Chondrocyte (in vitro differentiated cells): ENCODE measurements at regions not wholly inside any gene's neighbourhood (a gene's known extent, or its start where the extent isn't known, plus 50 kb on each side); places are given as distances from the start of the nearest gene placed in this dataset.

Source experiments
- DNase-seq: peaks from one replicate; pipeline ENCODE4 v3.0.0; 2021; ENCODE audit warnings: mixed read lengths, low spot score
- H3K27ac Mint-ChIP-seq: one replicate; pipeline ENCODE4 v1.8.0; 2021; ENCODE audit warnings: mild to moderate bottlenecking, moderate library complexity, mixed read lengths; ENCODE audit not compliant: unreplicated experiment
- H3K27me3 Mint-ChIP-seq: 2 replicates; pipeline ENCODE4 v1.8.0; 2021; ENCODE audit warnings: low read depth, mixed read lengths
- H3K36me3 Mint-ChIP-seq: 2 replicates; pipeline ENCODE4 v1.8.0; 2021; ENCODE audit warnings: low read depth, mixed read lengths
- H3K4me1 Mint-ChIP-seq: 2 replicates; pipeline ENCODE4 v1.8.0; 2021; ENCODE audit warnings: low read depth, mild to moderate bottlenecking, mixed read lengths
- H3K4me3 Mint-ChIP-seq: one replicate; pipeline ENCODE4 v1.8.0; 2021; ENCODE audit warnings: mild to moderate bottlenecking, moderate library complexity, mixed read lengths; ENCODE audit not compliant: unreplicated experiment
- H3K9me3 Mint-ChIP-seq: 2 replicates; pipeline ENCODE4 v1.8.0; 2021; ENCODE audit warnings: low read depth, mixed read lengths
- TF ChIP-seq, protein P1 (sequence below): fragments of 200-600 bp; sonication (generic); IDR thresholded peaks from 2 replicates; pipeline ENCODE4 v1.5.0; 2021; ENCODE audit warnings: antibody characterized with exemption, mild to moderate bottlenecking, moderate library complexity

DNA sequence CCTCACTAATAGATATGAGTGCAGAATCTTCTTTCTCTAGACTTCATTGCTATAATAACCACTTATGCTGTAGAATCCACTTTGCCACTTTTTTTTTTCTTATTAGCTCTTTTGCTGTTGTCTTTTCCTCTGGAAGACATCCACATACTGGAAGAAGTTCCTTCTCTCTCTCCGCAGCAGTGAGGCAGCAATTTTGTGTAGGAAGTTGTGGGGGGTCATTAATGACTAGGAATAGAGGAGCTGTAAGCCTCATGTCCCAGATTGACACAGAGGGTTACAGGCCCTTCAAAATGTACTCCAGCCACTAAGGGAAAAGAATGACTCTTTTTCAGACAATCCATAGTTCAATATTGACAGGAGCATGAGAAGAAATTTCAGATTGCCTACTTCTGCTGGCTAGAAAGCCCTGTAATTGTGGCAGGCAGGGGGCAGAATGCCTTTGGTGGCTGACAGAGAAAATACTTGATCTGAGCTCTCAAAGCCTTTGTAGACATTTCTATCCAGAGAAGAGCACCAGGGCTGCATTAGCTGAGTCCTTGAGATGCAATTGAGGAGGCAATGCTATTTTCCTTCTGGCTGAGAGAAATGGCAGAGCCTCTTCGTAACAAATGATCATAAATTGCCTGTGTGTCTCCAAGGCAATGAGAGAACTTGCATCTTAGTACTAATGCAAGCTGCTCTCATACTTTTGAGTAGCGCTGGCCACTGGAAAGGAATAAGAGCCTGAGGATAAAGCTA lies 856.2 kb downstream of the STIM2 start:
- DNase-seq = no peak
- no peak overlapping the region for H3K27ac Mint-ChIP-seq
- no peaks in the 10 kb centered on the region for H3K4me1 Mint-ChIP-seq
- peaks cover 3% of the 10 kb centered on the region for H3K9me3 Mint-ChIP-seq
- no peaks in the 10 kb centered on the region for H3K36me3 Mint-ChIP-seq
- TF ChIP-seq, protein P1, sequence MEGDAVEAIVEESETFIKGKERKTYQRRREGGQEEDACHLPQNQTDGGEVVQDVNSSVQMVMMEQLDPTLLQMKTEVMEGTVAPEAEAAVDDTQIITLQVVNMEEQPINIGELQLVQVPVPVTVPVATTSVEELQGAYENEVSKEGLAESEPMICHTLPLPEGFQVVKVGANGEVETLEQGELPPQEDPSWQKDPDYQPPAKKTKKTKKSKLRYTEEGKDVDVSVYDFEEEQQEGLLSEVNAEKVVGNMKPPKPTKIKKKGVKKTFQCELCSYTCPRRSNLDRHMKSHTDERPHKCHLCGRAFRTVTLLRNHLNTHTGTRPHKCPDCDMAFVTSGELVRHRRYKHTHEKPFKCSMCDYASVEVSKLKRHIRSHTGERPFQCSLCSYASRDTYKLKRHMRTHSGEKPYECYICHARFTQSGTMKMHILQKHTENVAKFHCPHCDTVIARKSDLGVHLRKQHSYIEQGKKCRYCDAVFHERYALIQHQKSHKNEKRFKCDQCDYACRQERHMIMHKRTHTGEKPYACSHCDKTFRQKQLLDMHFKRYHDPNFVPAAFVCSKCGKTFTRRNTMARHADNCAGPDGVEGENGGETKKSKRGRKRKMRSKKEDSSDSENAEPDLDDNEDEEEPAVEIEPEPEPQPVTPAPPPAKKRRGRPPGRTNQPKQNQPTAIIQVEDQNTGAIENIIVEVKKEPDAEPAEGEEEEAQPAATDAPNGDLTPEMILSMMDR = peak; percentile 35
- H3K4me3 Mint-ChIP-seq = no peak overlapping the region
- H3K27me3 Mint-ChIP-seq = no peaks in the 10 kb centered on the region

DNA sequence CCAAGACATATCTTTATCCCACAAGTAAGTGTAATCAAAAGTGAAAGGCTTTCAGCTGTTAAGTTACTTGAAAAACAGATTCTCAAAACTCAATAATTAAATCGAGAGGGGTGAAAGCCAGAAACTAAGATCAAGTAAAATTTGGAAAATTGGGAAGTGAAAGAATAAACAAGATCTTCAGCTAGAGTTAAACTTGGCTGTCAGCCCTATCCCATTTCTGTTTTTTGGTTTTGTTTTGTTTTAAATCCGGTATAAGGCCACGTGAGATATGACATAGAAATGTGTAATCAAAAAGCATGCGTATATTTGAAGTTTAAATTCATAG lies 856.8 kb downstream of the STIM2 start:
- Mint-ChIP-seq H3K36me3 (no peaks in the 10 kb centered on the region), H3K4me1 (no peaks in the 10 kb centered on the region), H3K4me3 (no peak overlapping the region), H3K9me3 (peaks cover 3% of the 10 kb centered on the region), H3K27ac (no peak overlapping the region), H3K27me3 (no peaks in the 10 kb centered on the region)
- no peak for DNase-seq
- TF ChIP-seq, protein P1 = no peak

DNA sequence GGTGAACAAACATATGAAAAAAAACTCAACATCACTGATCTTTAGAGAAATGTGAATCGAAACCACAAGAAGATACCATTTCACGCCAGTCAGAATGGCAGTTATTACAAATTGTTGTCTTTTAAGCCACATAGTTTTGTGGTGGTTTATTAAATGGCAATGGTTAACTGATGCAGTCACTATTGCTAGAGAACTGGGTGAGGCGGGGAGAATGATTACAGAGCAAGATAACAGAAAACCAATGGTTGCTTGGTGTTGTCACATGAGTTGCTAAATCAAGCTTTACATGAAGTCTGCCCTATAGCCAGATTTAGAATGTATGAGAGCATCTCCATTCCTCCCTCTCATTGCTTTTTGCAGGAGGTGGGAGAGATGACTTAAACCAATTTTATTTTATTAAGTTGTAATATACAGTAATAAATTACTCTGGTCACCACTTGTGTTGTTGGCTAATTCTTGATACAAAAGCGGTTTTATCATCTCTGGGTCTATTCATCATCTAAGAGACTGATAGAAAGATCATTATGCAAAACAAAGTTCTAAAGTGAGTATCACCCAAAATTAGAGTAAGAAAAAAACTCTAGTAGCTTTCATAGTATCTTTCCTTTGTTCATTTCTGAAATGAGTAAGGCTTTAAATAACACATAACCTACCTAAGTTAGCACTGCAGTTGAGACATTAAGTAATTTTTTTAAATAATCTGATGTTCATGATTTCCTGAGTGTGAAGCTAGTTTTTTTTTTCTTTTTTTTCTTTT lies 859.5 kb downstream of the STIM2 start:
- H3K9me3 Mint-ChIP-seq = peaks cover 3% of the 10 kb centered on the region
- TF ChIP-seq, protein P1 = no peak
- no peaks in the 10 kb centered on the region for H3K4me1 Mint-ChIP-seq
- H3K4me3 Mint-ChIP-seq = no peak overlapping the region
- no peaks in the 10 kb centered on the region for H3K27me3 Mint-ChIP-seq
- H3K36me3 Mint-ChIP-seq = no peaks in the 10 kb centered on the region
- H3K27ac Mint-ChIP-seq = no peak overlapping the region
- DNase-seq = no peak

DNA sequence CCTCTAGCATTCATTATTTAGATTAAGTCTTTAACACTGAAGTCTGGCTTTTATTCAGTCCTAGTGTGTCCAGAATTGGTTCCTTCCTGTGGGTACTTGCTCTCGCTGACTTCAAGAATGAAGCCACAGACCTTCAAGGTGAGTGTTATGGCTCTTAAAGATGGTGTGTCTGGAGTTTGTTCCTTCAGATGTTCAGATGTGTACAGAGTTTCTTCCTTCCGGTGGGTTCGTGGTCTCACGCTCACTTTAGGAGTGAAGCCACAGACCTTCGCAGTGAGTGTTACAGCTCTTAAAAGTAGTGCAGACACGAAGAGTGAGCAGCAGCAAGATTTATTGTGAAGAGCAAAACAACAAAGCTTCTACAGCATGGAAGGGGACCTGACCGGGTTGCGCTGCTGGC lies 860.6 kb downstream of the STIM2 start:
- H3K36me3 Mint-ChIP-seq = no peaks in the 10 kb centered on the region
- no peaks in the 10 kb centered on the region for H3K27me3 Mint-ChIP-seq
- H3K27ac Mint-ChIP-seq = no peak overlapping the region
- TF ChIP-seq, protein P1 = no peak
- DNase-seq = no peak
- H3K9me3 Mint-ChIP-seq = peaks cover 3% of the 10 kb centered on the region
- H3K4me3 Mint-ChIP-seq = no peak overlapping the region
- H3K4me1 Mint-ChIP-seq = no peaks in the 10 kb centered on the region

DNA sequence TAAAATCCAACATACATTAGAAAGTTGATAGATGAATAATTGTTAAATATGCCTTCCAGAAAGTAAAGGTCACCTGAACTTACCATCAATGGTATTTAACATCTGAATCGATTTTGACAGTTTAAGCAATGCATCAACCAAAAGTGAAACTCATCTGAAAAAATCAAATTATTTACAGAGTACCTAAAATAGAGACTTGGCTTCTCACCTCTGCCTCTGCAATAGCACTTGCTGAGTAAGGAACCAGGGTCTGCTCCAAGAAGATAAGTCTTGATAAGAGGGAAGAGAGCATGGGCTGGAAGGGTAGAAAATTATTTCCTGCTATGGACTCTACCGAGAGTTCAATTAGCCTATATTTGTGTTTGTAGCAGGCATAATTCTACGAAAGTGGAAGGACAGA lies 868.3 kb downstream of the STIM2 start:
- no peaks in the 10 kb centered on the region for H3K9me3 Mint-ChIP-seq
- no peak overlapping the region for H3K27ac Mint-ChIP-seq
- no peaks in the 10 kb centered on the region for H3K4me1 Mint-ChIP-seq
- H3K4me3 Mint-ChIP-seq = no peak overlapping the region
- peaks cover 5% of the 10 kb centered on the region for H3K27me3 Mint-ChIP-seq
- TF ChIP-seq, protein P1 = no peak
- no peak for DNase-seq
- H3K36me3 Mint-ChIP-seq = no peaks in the 10 kb centered on the region
